ENCODE measurements at regions not wholly inside any gene's neighbourhood (a gene's known extent, or its start where the extent isn't known, plus 50 kb on each side); places are given as distances from the start of the nearest gene placed in this dataset.
A peak's percentile ranks its signal among the peaks of the same experiment; 100 is the strongest.

DNA sequence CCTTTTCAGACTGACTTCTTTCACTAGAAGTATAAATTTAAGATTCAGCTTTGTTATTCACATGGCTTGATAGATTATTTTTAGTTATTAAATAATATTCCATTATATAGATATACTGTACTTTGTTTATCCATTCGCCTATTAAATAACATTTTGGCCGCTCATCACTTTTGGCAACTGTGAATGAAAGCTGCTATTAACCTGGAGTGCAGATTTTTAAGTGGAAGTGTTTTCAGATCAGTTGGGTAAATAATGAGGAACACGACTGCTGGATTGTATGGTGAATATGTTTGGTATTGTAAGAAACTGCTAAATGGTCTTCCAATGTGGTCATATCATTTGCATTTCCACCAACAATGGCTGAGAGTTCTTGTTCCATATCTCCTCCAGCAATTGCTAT is 97.6 kb upstream of the ZNF804B start:
- no peak overlapping the region for H3K4me3 ChIP-seq
- ATAC-seq (replicated peaks in 6 of 8): no peak
- in situ Hi-C loops (cut with MboI; ENCODE audit: low pct_unique_long_range_greater_than_20kb in 2 of 9, low sequenced_read_pairs in 9 of 9, unreplicated experiment in 9 of 9): no loop called here
- no peak overlapping the region for H3K27ac ChIP-seq
- 4 to 100% (median 65%) methylated on average over 1 to 3 of the region's 3 CpGs for WGBS, 10 experiments
- H3K4me1 ChIP-seq (replicated peaks in 1 of 2): no peaks in the 10 kb centered on the region

DNA sequence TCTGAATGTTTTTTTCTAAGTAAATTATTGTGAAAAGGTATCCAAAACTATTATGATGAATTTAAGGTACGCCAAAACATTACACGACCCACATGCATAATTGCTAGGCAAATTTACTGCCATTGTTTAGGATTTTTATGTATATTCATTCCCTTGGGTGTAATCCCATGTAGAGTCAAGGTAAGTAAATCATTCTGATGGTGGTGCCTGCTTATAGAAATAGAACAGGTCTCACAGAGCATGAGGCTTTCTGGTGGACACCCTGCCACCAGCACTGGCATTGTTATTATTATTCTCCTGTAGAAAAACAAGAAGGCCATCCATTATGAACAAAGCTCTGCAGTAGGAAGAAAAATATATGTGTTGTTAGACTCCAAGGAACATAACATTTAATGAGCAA is 111.7 kb upstream of the ZNF804B start:
- H3K4me1 ChIP-seq (replicated peaks in 1 of 2): peaks cover 0 to 16% of the 10 kb centered on the region in 2 donors
- no peak overlapping the region for H3K27ac ChIP-seq
- ATAC-seq (replicated peaks in 6 of 8): peak in 4 of 8 experiments; percentile 70 to 99 (median 82)

DNA sequence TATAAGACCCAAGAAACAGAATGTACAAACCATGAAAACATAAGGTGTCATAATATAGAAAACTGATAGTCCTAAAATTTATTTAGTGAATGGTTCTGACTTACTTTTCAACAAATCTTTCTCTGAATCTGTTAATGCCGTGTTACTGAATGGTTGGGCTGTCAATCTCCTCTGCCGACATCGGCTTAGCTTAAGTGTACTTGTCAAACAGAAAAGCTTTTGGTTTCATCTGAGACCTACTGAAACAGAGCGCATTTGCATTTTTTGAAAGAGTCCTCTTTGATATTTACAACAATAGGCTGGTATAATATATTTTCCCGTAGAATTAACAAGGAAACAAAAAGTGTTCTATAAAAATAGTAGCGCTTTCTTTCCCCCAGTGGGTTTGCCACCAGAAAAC is 120.9 kb upstream of the ZNF804B start:
- H3K4me3 ChIP-seq: no peak overlapping the region
- no peak overlapping the region for H3K27ac ChIP-seq
- H3K4me1 ChIP-seq (replicated peaks in 1 of 2): no peaks in the 10 kb centered on the region
- 8 to 94% (median 85%) methylated on average over 2 to 6 of the region's 6 CpGs for WGBS, 10 experiments
- ATAC-seq (replicated peaks in 6 of 8): no peak
- in situ Hi-C loops (cut with MboI; ENCODE audit: low pct_unique_long_range_greater_than_20kb in 2 of 9, low sequenced_read_pairs in 9 of 9, unreplicated experiment in 9 of 9): no loop called here

More for the DNA sequence above, 111.7 kb upstream of the ZNF804B start:
- WGBS, 10 experiments: 0 to 80% (median 21%) methylated on average over 1 to 2 of the region's 2 CpGs; no CpG with 5 or more reads in 1 of the 10 experiments
- no peak overlapping the region for H3K4me3 ChIP-seq
- in situ Hi-C loops (cut with MboI; ENCODE audit: low pct_unique_long_range_greater_than_20kb in 2 of 9, low sequenced_read_pairs in 9 of 9, unreplicated experiment in 9 of 9): no loop called here

DNA sequence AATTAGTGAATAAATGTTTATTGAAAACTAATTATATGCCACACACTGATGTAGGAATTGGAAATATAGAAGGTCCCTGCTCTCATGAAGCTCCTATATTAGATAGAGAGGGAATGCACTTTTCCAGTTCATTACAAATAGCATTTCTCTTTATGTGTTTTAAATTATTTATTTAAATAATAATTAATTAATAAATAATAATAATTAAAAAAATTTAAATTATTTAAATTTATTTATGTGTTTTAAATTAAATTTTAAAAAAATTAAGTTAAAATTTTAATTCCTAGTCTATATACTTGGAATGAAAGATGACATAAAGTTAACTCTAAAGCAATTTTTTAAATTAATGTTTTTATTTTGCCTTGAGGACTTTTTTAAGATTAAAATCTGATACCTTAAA is 121.7 kb upstream of the ZNF804B start:
- ATAC-seq (replicated peaks in 6 of 8): no peak
- H3K27ac ChIP-seq: no peak overlapping the region
- no peaks in the 10 kb centered on the region for H3K4me1 ChIP-seq (replicated peaks in 1 of 2)
- in situ Hi-C loops (cut with MboI; ENCODE audit: low pct_unique_long_range_greater_than_20kb in 2 of 9, low sequenced_read_pairs in 9 of 9, unreplicated experiment in 9 of 9): no loop called here
- no peak overlapping the region for H3K4me3 ChIP-seq

DNA sequence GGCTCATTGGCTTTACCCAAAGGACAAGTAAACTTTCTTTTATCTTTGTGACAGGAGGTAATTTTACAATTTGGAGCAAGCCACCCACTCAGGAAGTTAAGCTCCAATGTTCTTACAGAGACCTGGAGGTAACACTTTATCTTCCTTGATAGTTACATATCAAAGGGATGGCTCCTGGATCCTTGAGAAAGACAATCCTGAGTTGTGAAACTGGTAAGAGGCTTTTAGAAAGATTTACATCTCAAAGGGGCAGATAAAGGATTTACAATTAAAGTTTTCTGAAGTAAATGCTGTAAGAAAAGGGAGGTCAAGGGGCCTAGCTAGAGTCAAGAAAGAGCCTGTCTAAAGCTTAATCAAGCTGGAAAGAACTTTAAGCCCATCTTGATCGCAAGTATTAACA is 124.4 kb upstream of the ZNF804B start:
- H3K4me1 ChIP-seq (replicated peaks in 1 of 2): no peaks in the 10 kb centered on the region
- no peak overlapping the region for H3K4me3 ChIP-seq
- no peak for ATAC-seq (replicated peaks in 6 of 8)
- 0 to 60% (median 33%) methylated on average over 1 of the region's 1 CpG; no CpG with 5 or more reads in 3 of the 10 experiments for WGBS, 10 experiments
- in situ Hi-C loops (cut with MboI; ENCODE audit: low pct_unique_long_range_greater_than_20kb in 2 of 9, low sequenced_read_pairs in 9 of 9, unreplicated experiment in 9 of 9): no loop called here
- no peak overlapping the region for H3K27ac ChIP-seq

DNA sequence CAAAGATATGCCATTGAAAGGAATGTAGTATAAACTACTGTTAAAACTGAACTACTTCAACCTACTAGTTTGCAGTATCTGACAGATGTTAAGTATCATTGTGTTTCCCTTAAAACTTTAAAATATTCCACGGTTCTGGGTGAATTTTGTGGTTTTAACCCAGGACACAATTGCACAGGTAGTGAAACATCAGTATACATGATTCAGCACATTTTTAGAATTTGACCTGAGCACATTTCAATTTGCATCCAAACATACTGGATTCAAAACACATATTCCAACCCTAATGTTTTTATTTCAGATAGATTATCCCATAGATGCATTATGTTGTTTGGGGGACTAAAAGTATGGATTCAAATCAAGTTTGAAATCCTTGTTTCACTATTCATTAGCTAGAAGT is 129.9 kb upstream of the ZNF804B start:
- H3K4me1 ChIP-seq (replicated peaks in 1 of 2): no peaks in the 10 kb centered on the region
- no peak overlapping the region for H3K27ac ChIP-seq
- in situ Hi-C loops (cut with MboI; ENCODE audit: low pct_unique_long_range_greater_than_20kb in 2 of 9, low sequenced_read_pairs in 9 of 9, unreplicated experiment in 9 of 9): no loop called here
- 0 to 100% (median 78%) methylated on average over 1 of the region's 1 CpG; no CpG with 5 or more reads in 2 of the 10 experiments for WGBS, 10 experiments
- H3K4me3 ChIP-seq: no peak overlapping the region
- ATAC-seq (replicated peaks in 6 of 8): no peak

DNA sequence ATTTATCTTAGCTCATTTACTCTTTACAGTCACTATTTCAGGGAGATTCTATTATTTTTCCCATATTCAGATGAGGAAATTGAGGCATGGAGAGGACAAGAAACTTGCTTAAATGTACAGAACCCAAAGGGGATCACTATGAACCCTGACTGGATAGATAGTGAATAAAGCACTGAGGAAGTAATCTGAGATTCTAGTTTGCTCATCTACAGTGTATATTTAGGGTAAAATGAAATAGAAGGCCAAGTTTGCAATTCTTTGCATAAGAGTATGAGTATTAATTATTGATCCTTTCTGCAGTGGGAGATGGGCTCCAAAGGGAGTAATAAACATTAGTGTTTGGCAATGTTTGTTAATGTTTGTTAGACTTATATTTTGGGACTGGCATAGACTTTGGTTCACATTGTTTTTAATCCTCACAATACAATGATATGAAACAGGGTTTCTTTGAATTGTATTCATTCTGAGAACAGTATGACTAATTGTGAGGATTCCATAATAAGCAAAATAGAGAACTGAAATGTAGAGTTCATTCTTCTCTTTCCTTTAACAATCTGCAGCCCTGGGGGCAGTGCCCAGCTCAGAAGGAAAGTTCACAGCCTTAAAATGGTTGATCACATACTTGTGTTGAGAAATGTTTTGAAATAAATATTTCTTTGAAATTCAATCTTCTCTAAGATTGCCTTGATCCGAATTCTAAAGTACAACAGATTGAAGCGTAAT is 131.0 kb upstream of the ZNF804B start:
- ATAC-seq (replicated peaks in 6 of 8): peak in 1 of 8 experiments; percentile 17
- Histone ChIP-seq H3K4me3 (no peak overlapping the region), H3K27ac (no peak overlapping the region), H3K4me1 (replicated peaks in 1 of 2) (no peaks in the 10 kb centered on the region)
- 0 to 94% (median 80%) methylated on average over 2 of the region's 2 CpGs; no CpG with 5 or more reads in 1 of the 10 experiments for WGBS, 10 experiments
- in situ Hi-C loops (cut with MboI; ENCODE audit: low pct_unique_long_range_greater_than_20kb in 2 of 9, low sequenced_read_pairs in 9 of 9, unreplicated experiment in 9 of 9): no loop called here

DNA sequence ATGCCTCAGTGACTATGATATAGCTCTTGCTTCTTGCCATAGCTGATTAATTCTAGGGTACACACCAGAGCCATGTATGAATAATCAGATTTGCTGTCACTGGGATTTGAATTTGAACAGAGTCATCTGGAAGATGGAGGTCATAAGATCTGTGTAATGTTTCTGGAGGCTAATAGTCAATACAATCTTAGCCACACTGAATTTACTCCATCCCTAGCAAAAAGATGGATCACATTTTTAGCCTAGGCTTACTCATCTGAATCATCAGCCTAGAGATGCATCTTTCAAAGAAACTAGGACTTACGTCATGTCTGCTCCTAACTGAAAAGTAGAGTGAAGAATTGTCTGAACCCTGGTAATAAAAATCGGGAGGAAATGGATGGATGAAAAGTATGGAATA is 142.3 kb upstream of the ZNF804B start:
- H3K4me3 ChIP-seq: no peak overlapping the region
- no peaks in the 10 kb centered on the region for H3K4me1 ChIP-seq (replicated peaks in 1 of 2)
- peak in 5 of 8 experiments; percentile 58 to 98 (median 78) for ATAC-seq (replicated peaks in 6 of 8)
- no peak overlapping the region for H3K27ac ChIP-seq
- 11 to 100% (median 60%) methylated on average over 1 to 2 of the region's 2 CpGs for WGBS, 10 experiments
- in situ Hi-C loops (cut with MboI; ENCODE audit: low pct_unique_long_range_greater_than_20kb in 2 of 9, low sequenced_read_pairs in 9 of 9, unreplicated experiment in 9 of 9): no loop called here

DNA sequence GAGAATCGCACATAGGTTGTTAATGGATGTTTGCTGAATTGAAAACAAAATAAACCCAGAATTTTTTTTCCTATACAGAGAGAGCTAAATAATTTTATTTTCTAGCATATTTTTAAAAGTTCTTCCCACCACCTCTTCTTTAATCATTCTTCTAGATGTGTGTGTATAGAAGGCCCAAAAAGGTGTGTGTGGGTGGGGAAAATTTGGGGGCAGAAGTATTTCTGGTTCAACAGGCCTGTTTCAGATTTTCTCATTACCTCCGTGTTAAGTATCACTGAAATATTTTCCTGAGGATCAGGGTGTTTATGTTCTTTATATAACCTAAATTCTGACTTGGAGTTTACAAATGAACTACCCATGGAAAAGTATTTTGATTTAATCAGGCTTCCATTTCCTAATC is 144.2 kb upstream of the ZNF804B start:
- in situ Hi-C loops (cut with MboI; ENCODE audit: low pct_unique_long_range_greater_than_20kb in 2 of 9, low sequenced_read_pairs in 9 of 9, unreplicated experiment in 9 of 9): no loop called here
- H3K27ac ChIP-seq: no peak overlapping the region
- no peak overlapping the region for H3K4me3 ChIP-seq
- ATAC-seq (replicated peaks in 6 of 8): no peak
- H3K4me1 ChIP-seq (replicated peaks in 1 of 2): no peaks in the 10 kb centered on the region
- WGBS, 10 experiments: 15 to 100% (median 88%) methylated on average over 1 to 2 of the region's 2 CpGs; no CpG with 5 or more reads in 3 of the 10 experiments

DNA sequence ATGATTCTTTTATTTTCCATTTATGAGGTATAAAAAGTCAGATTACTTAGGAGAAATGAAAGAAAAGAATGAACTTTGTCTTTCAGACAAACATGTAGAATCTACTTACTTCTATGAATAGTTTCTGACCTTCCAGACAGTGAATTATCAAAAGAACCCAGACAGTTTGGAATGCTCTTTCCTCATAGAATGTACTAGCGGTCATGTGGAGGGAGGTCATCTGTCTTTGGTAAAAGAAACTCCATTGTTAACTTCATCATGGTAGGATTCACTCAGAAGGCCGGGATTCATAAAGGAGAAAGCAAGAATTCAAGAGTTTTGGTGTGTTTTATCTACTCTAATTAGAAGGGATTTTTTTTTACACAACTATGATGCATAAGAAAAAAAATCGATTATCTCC is 144.8 kb upstream of the ZNF804B start:
- ATAC-seq (replicated peaks in 6 of 8): no peak
- H3K4me1 ChIP-seq (replicated peaks in 1 of 2): no peaks in the 10 kb centered on the region
- in situ Hi-C loops (cut with MboI; ENCODE audit: low pct_unique_long_range_greater_than_20kb in 2 of 9, low sequenced_read_pairs in 9 of 9, unreplicated experiment in 9 of 9): no loop called here
- no peak overlapping the region for H3K27ac ChIP-seq
- H3K4me3 ChIP-seq: no peak overlapping the region
- 0 to 89% (median 76%) methylated on average over 2 to 3 of the region's 3 CpGs; no CpG with 5 or more reads in 1 of the 10 experiments for WGBS, 10 experiments

DNA sequence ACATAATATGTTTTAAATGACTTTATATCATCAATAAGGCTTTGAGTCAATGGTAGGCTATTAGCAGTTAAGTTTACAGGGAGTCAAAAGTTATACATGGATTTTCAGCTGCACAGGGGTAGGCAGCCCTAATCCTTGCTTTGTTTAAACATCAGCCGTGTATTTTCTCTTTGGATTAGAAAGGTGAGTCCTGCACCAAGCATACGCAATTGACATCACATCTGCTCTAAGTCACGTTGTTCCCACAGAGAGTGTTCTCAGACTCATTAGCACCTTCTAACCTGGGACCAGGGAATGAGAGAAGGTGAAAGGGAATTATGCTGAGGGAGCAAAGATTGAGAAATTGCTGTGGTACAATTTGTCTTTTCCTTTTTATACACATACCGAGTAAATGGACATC is 148.6 kb upstream of the ZNF804B start:
- ATAC-seq (replicated peaks in 6 of 8): no peak
- in situ Hi-C loops (cut with MboI; ENCODE audit: low pct_unique_long_range_greater_than_20kb in 2 of 9, low sequenced_read_pairs in 9 of 9, unreplicated experiment in 9 of 9): no loop called here
- Histone ChIP-seq H3K4me3 (no peak overlapping the region), H3K27ac (no peak overlapping the region), H3K4me1 (replicated peaks in 1 of 2) (no peaks in the 10 kb centered on the region)
- WGBS, 10 experiments: 0 to 100% (median 95%) methylated on average over 1 to 4 of the region's 4 CpGs

DNA sequence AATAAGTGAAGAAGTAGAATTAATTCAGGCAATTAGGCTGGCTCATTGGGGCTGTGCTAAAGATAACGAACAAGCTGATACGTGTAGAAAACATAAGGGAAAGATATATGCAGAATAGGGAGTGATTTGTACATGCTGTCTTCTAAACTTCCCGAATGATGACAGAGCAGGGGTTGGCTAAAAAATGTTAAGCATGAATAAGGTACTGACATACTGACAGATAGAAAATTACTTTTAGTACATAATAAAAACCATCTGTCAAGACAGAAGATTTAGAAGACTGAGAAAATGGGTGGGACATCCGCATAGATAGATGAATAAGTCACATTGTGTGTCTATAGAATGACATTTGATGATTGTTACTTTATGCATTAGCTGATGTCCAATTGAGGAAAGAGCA is 158.8 kb upstream of the ZNF804B start:
- peak in 3 of 8 experiments; percentile 24 to 89 (median 28) for ATAC-seq (replicated peaks in 6 of 8)
- in situ Hi-C loops (cut with MboI; ENCODE audit: low pct_unique_long_range_greater_than_20kb in 2 of 9, low sequenced_read_pairs in 9 of 9, unreplicated experiment in 9 of 9): no loop called here
- WGBS, 10 experiments: 2 to 94% (median 75%) methylated on average over 2 to 4 of the region's 4 CpGs
- no peak overlapping the region for H3K27ac ChIP-seq
- H3K4me1 ChIP-seq (replicated peaks in 1 of 2): peaks cover 0 to 11% of the 10 kb centered on the region in 2 donors
- no peak overlapping the region for H3K4me3 ChIP-seq

DNA sequence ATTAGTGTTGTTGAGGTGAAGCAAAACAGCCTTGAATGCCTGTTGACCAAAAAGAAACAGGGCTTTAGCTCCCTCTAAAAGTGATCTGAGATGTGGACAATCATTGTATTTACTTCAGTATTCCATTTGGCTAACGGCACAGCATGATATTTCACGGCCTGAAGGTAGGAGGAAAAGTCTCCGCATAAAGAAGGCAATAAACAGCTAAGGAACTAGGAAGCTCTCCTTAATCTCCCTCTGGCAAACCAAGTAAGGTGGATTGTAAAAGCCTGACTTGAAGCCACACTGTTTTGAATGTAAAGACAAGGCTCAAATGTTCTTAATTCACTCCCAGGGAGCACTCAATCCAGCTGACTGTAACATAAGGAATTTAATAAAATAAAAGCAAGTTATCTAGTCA is 160.0 kb upstream of the ZNF804B start:
- 17 to 83% (median 68%) methylated on average over 1 to 3 of the region's 3 CpGs; no CpG with 5 or more reads in 1 of the 10 experiments for WGBS, 10 experiments
- peaks cover 0 to 11% of the 10 kb centered on the region in 2 donors for H3K4me1 ChIP-seq (replicated peaks in 1 of 2)

DNA sequence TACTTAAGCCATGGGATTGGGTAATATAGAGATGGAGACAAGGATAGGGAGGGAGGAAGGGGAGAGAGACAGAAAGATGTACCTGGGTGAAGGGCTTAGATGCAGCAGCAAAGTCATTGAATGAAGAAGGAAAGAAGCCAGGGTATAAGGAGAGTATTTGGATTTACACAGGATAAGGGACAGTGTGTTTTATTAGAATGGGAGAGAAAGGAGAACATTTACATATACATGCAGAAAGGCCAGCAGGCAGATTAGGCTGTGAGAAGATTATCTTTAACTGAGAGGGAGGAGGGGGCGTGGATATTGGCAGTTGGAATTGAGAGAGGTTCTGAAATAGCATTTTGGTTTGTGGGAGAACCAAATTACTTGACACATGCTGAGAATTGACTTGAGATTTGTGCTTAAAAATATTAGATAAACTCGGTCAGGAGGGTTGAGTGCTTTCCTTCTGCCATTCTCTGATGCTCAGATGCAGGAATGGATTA is 161.5 kb upstream of the ZNF804B start:
- 0 to 100% (median 67%) methylated on average over 1 to 2 of the region's 2 CpGs for WGBS, 10 experiments
- Histone ChIP-seq H3K4me3 (no peak overlapping the region), H3K4me1 (replicated peaks in 1 of 2) (peaks cover 0 to 4% of the 10 kb centered on the region in 2 donors), H3K27ac (no peak overlapping the region)
- ATAC-seq (replicated peaks in 6 of 8): no peak
- in situ Hi-C loops (cut with MboI; ENCODE audit: low pct_unique_long_range_greater_than_20kb in 2 of 9, low sequenced_read_pairs in 9 of 9, unreplicated experiment in 9 of 9): no loop called here

More for the DNA sequence above, 160.0 kb upstream of the ZNF804B start:
- ATAC-seq (replicated peaks in 6 of 8): no peak
- Histone ChIP-seq H3K4me3 (no peak overlapping the region), H3K27ac (no peak overlapping the region)
- in situ Hi-C loops (cut with MboI; ENCODE audit: low pct_unique_long_range_greater_than_20kb in 2 of 9, low sequenced_read_pairs in 9 of 9, unreplicated experiment in 9 of 9): no loop called here

Data from motor neuron (in vitro differentiated cells).